HG02884 (cell line): ENCODE measurements at regions not wholly inside any gene's neighbourhood (a gene's known extent, or its start where the extent isn't known, plus 50 kb on each side); places are given as distances from the start of the nearest gene placed in this dataset.
"Not testable (repeated sequence)": the region's sequence is repeated elsewhere in the genome, so short reads cannot be mapped to it uniquely, and the experiment has no call there.

ENCODE experiments used
- ATAC-seq: cut with Tn5 transposase; IDR thresholded peaks from one replicate; pipeline ENCODE4 v1.9.1; 2021; ENCODE audit warnings: mild to moderate bottlenecking, moderate library complexity; ENCODE audit not compliant: unreplicated experiment

GRCh38 chr10:8334631-8335030 lies 280.1 kb downstream of the GATA3 start:
- ATAC-seq = no peak

GRCh38 chr10:8336629-8337331 lies 282.3 kb downstream of the GATA3 start:
- no peak for ATAC-seq

- no peak for ATAC-seq
Measured at GRCh38 chr10:8337332-8337651, 282.8 kb downstream of the GATA3 start.

- ATAC-seq = no peak
Measured at GRCh38 chr10:8338177-8338766, 283.8 kb downstream of the GATA3 start.

- ATAC-seq = no peak
Measured at GRCh38 chr10:8344756-8345155, 290.3 kb downstream of the GATA3 start.

- ATAC-seq = no peak
Measured at GRCh38 chr10:8346861-8347260, 292.4 kb downstream of the GATA3 start.

- ATAC-seq = not testable (repeated sequence)
Measured at GRCh38 chr10:8347614-8348013, 293.1 kb downstream of the GATA3 start.

GRCh38 chr10:8349610-8350249 lies 295.2 kb downstream of the GATA3 start:
- no peak for ATAC-seq

- ATAC-seq = no peak
Measured at GRCh38 chr10:8350250-8350967, 295.9 kb downstream of the GATA3 start.

- ATAC-seq = no peak
Measured at GRCh38 chr10:8352171-8353075, 297.9 kb downstream of the GATA3 start.

- ATAC-seq = no peak
Measured at GRCh38 chr10:8356283-8356682, 301.8 kb downstream of the GATA3 start.

- ATAC-seq = no peak
Measured at GRCh38 chr10:8359467-8359866, 305.0 kb downstream of the GATA3 start.

- no peak for ATAC-seq
Measured at GRCh38 chr10:8360365-8360764, 305.9 kb downstream of the GATA3 start.

GRCh38 chr10:8360814-8361509 lies 306.5 kb downstream of the GATA3 start:
- no peak for ATAC-seq

- ATAC-seq = no peak
Measured at GRCh38 chr10:8361510-8361844, 307.0 kb downstream of the GATA3 start.

GRCh38 chr10:8365935-8366911 lies 311.7 kb downstream of the GATA3 start:
- no peak for ATAC-seq

GRCh38 chr10:8367672-8368411 lies 313.4 kb downstream of the GATA3 start:
- ATAC-seq = not testable (repeated sequence)

- peak; percentile 81 for ATAC-seq
Measured at GRCh38 chr10:8369666-8370065, 315.2 kb downstream of the GATA3 start.
